ENCODE measurements at regions not wholly inside any gene's neighbourhood (a gene's known extent, or its start where the extent isn't known, plus 50 kb on each side); places are given as distances from the start of the nearest gene placed in this dataset.

GRCh38 chr9:108367188-108367587, 488.6 kb downstream of the ACTL7B start:
- POLR2A ChIA-PET (ENCODE audit: unreplicated experiment): no interaction called here
- CTCF ChIA-PET: no interaction called here
- no peak for ATAC-seq (ENCODE audit: low read depth)
- intact Hi-C loops (cut with micrococcal nuclease): no loop called here
- H3K56ac ChIP-seq (ENCODE audit: extremely low read depth, insufficient read depth, low read length): no peak overlapping the region
- H2BK120ac ChIP-seq (ENCODE audit: low read depth, low read length): no peak overlapping the region
- no peak overlapping the region for H4K8ac ChIP-seq (ENCODE audit: low read depth in 2 of 2, low read length in 2 of 2)
- DNase-seq: no peak
- no TSS peak for BruUV-seq (replicated peaks)
- no peak overlapping the region for H3K18ac ChIP-seq (ENCODE audit: low read depth, low read length)
- no peak overlapping the region for H3K4me3 ChIP-seq (ENCODE audit: insufficient read depth, low read depth, low read length)
- in situ Hi-C loops (cut with MboI; ENCODE audit: low sequenced_read_pairs): no loop called here
- H3K9ac ChIP-seq (ENCODE audit: low read depth, low read length): no peak overlapping the region
- H3K4ac ChIP-seq (ENCODE audit: low read depth, low read length): no peak overlapping the region
- no peak overlapping the region for H2BK20ac ChIP-seq (ENCODE audit: low read depth, low read length)
- no peaks in the 10 kb centered on the region for H3K9me1 ChIP-seq (ENCODE audit: insufficient read depth, low read length)
- no peak overlapping the region for H2AK9ac ChIP-seq (replicated peaks; ENCODE audit: low read depth, low read length, poor library complexity)
- H3K79me1 ChIP-seq (ENCODE audit: low read depth in 1 of 2, low read length in 2 of 2): no peaks in the 10 kb centered on the region
- H4K5ac ChIP-seq (ENCODE audit: low read depth, low read length): no peak overlapping the region
- no peak overlapping the region for H2AFZ ChIP-seq (replicated peaks; ENCODE audit: low read length, poor library complexity)
- H3K14ac ChIP-seq (replicated peaks; ENCODE audit: low read depth, low read length): no peak overlapping the region
- no peaks in the 10 kb centered on the region for H4K20me1 ChIP-seq (ENCODE audit: insufficient read depth, low read length)
- H2AK5ac ChIP-seq (ENCODE audit: low read depth, low read length): no peak overlapping the region
- no peaks in the 10 kb centered on the region for H3K4me1 ChIP-seq (ENCODE audit: control insufficient read depth, insufficient read depth, low read length)
- no peaks in the 10 kb centered on the region for H3K36me3 ChIP-seq (ENCODE audit: control insufficient read depth, insufficient read depth, low read length)
- no peak overlapping the region for H2BK5ac ChIP-seq (ENCODE audit: low read depth, low read length, poor library complexity, severe bottlenecking)
- no peak overlapping the region for H3K23ac ChIP-seq (ENCODE audit: low read depth, low read length)
- H3K4me2 ChIP-seq (ENCODE audit: low read depth, low read length): no peak overlapping the region
- no peak overlapping the region for H2BK15ac ChIP-seq (ENCODE audit: low read depth, low read length)
- no peaks in the 10 kb centered on the region for H3K27me3 ChIP-seq (ENCODE audit: control insufficient read depth, insufficient read depth, low read length)
- no peak overlapping the region for H4K91ac ChIP-seq (ENCODE audit: insufficient read depth, low read depth, low read length)
- dilution Hi-C loops (cut with HindIII; ENCODE audit: low sequenced_read_pairs, unreplicated experiment): no loop called here
- no peak overlapping the region for H3K27ac ChIP-seq (ENCODE audit: insufficient read depth, low read length)
- TF ChIP-seq BHLHE40 (IDR thresholded peaks at IDR 0.05; ENCODE audit: low read depth, low read length): no peak
- TF ChIP-seq MAFK (IDR thresholded peaks at IDR 0.05; ENCODE audit: low read depth, low read length): peak; percentile 33; the same call in 1 of the 2 replicates
- no peaks in the 10 kb centered on the region for H3K9me3 ChIP-seq (ENCODE audit: control insufficient read depth, insufficient read depth, low read length)
